AG04449 (cell line): ENCODE measurements at regions not wholly inside any gene's neighbourhood (a gene's known extent, or its start where the extent isn't known, plus 50 kb on each side); places are given as distances from the start of the nearest gene placed in this dataset.

Source experiments
- CTCF ChIA-PET: fragments of 350-600 bp; formaldehyde crosslinking; extraction: SDS; loops from one replicate; lab custom pipeline; 2021; ENCODE audit warnings: antibody characterized with exemption; lab: Yijun Ruan, JAX
- POLR2A ChIA-PET: fragments of 400-600, 350-600 bp; formaldehyde crosslinking; extraction: SDS; loops from one replicate; lab custom pipeline; 2020; ENCODE audit warnings: antibody characterized with exemption, inconsistent platforms; lab: Yijun Ruan, JAX
- DNase-seq: peaks from one replicate; pipeline ENCODE4 v3.0.0-alpha.2; 2010; ENCODE audit warnings: low read depth, low spot score
- H3K4me3 ChIP-seq: 2 replicates; pipeline ENCODE4 v1.5.1; 2011; ENCODE audit warnings: low read depth, mild to moderate bottlenecking, control low read depth, low read length
- CTCF ChIP-seq: IDR thresholded peaks from one replicate; pipeline ENCODE4 v1.5.1; 2011; ENCODE audit warnings: mild to moderate bottlenecking, moderate library complexity, low read length, control low read depth, inconsistent platforms; ENCODE audit not compliant: insufficient read depth; ENCODE audit errors: missing control alignments

- DNase-seq = no peak
- H3K4me3 ChIP-seq = no peak overlapping the region
- no peak for TF ChIP-seq CTCF
- ChIA-PET POLR2A (no interaction called here), CTCF (no interaction called here)
Observed at GRCh38 chr14:84885061-84885460, 644.9 kb upstream of the FLRT2 start.

- no peak overlapping the region for H3K4me3 ChIP-seq
- ChIA-PET CTCF (no interaction called here), POLR2A (no interaction called here)
- DNase-seq = no peak
- TF ChIP-seq CTCF = no peak
Observed at GRCh38 chr14:84891404-84891803, 638.5 kb upstream of the FLRT2 start.

- no peak for DNase-seq
- POLR2A ChIA-PET = no interaction called here
Observed at GRCh38 chr14:84894254-84894653, 635.7 kb upstream of the FLRT2 start.

GRCh38 chr14:84922370-84922769, 607.6 kb upstream of the FLRT2 start:
- DNase-seq = no peak
- ChIA-PET POLR2A (no interaction called here), CTCF (no interaction called here)
- no peak for TF ChIP-seq CTCF
- no peak overlapping the region for H3K4me3 ChIP-seq

More at GRCh38 chr14:84894254-84894653, 635.7 kb upstream of the FLRT2 start:
- CTCF ChIA-PET = no interaction called here
- H3K4me3 ChIP-seq = no peak overlapping the region
- no peak for TF ChIP-seq CTCF

- POLR2A ChIA-PET = no interaction called here
- no peak overlapping the region for H3K4me3 ChIP-seq
- CTCF ChIA-PET = no interaction called here
- DNase-seq = no peak
- no peak for TF ChIP-seq CTCF
Observed at GRCh38 chr14:84926656-84927055, 603.3 kb upstream of the FLRT2 start.

- H3K4me3 ChIP-seq = no peak overlapping the region
- ChIA-PET CTCF (no interaction called here), POLR2A (no interaction called here)
- no peak for DNase-seq
- no peak for TF ChIP-seq CTCF
Observed at GRCh38 chr14:84927096-84927827, 602.7 kb upstream of the FLRT2 start.
